K562 (cell line): ENCODE measurements at regions not wholly inside any gene's neighbourhood (a gene's known extent, or its start where the extent isn't known, plus 50 kb on each side); places are given as distances from the start of the nearest gene placed in this dataset.

Experiments used
- ATAC-seq: fragments of 200-7000 bp; cut with Tn5 transposase; 3 replicates; pipeline ENCODE4 v1.9.1; 2020; ENCODE audit warnings: moderate library complexity
- BruUV-seq: library from RNA; stranded (reverse); fragments of 400-500 nt; replicated peaks from 2 replicates; lab custom pipeline; 2021; lab: Mats Ljungman, UMichigan
- CTCF ChIA-PET: fragments of 300-600 bp; formaldehyde crosslinking; extraction: SDS; loops from one replicate; lab custom pipeline; 2021; ENCODE audit warnings: low intra/inter-chr PET ratio; lab: Yijun Ruan, JAX
- POLR2A ChIA-PET: fragments of 300-600, 350-650 bp; sonication (Branson Sonifier 250); formaldehyde crosslinking; extraction: SDS; loops from one replicate; lab custom pipeline; 2021; ENCODE audit warnings: antibody characterized with exemption, inconsistent platforms; lab: Yijun Ruan, JAX
- DNase-seq, 4 experiments: peaks; one replicate each; pipeline versions ENCODE4 v3.0.0 to v3.0.0-alpha.2; 2011 to 2018; ENCODE audit warnings: low spot score in 3 of 4, mixed read lengths in 3 of 4; ENCODE audit errors: extremely low read depth in 1 of 4
- FAIRE-seq: peaks from 2 replicates; lab custom pipeline; 2011; peaks lifted over from hg19 to GRCh38; lab: Jason Lieb, UNC
- H2AFZ ChIP-seq: 2 replicates; pipeline ENCODE4 v1.6.0; 2011; ENCODE audit warnings: low read depth, low read length, control low read depth, inconsistent platforms
- H3K27ac ChIP-seq: fragments of 200-600 bp; 3 replicates; pipeline ENCODE4 v1.8.0; 2011; ENCODE audit warnings: low read depth, mild to moderate bottlenecking, control low read depth, inconsistent platforms, low read length, moderate library complexity, mixed read lengths; ENCODE audit errors: extremely low read depth
- H3K27me3 ChIP-seq, 2 experiments: fragments of 300-600 bp in 1 of 2; 2 replicates in 1 of 2; 3 replicates in 1 of 2; pipeline versions ENCODE4 v1.6.0 to v1.8.0; 2011; ENCODE audit warnings: inconsistent platforms in 2 of 2, low read length in 2 of 2, mild to moderate bottlenecking in 1 of 2, mixed read lengths in 1 of 2, moderate library complexity in 1 of 2; ENCODE audit not compliant: control insufficient read depth in 2 of 2, insufficient read depth in 2 of 2
- H3K36me3 ChIP-seq: fragments of 300-600 bp; 3 replicates; pipeline ENCODE4 v1.8.0; 2011; ENCODE audit warnings: mild to moderate bottlenecking, low read length, inconsistent platforms; ENCODE audit not compliant: control insufficient read depth, insufficient read depth
- H3K4me1 ChIP-seq, 2 experiments: fragments of 200-600 bp in 1 of 2; replicated peaks in 1 of 2; 2 replicates in 1 of 2; 3 replicates in 1 of 2; pipeline versions ENCODE4 v1.5.1 to v1.8.0; 2011; ENCODE audit warnings: inconsistent platforms in 2 of 2, low read length in 2 of 2, mild to moderate bottlenecking in 1 of 2, mixed read lengths in 1 of 2, moderate library complexity in 1 of 2; ENCODE audit not compliant: control insufficient read depth in 2 of 2, insufficient read depth in 2 of 2
- H3K4me2 ChIP-seq: 2 replicates; pipeline ENCODE4 v1.6.1; 2011; ENCODE audit warnings: low read length, control low read depth, inconsistent platforms, mixed read lengths; ENCODE audit not compliant: insufficient read depth
- H3K4me3 ChIP-seq: fragments of 200-600 bp; sonication (generic), shearing (Covaris generic); 2 replicates; pipeline ENCODE4 v1.5.1; 2016; ENCODE audit warnings: control low read depth, inconsistent platforms
- H3K79me2 ChIP-seq: fragments of 200-600 bp; 3 replicates; pipeline ENCODE4 v1.8.0; 2011; ENCODE audit warnings: low read length, inconsistent platforms; ENCODE audit not compliant: control insufficient read depth, insufficient read depth
- H3K9ac ChIP-seq, 2 experiments: 2 replicates each; pipeline versions ENCODE4 v1.6.0 to v1.6.1; 2011; ENCODE audit warnings: low read depth in 2 of 2, low read length in 2 of 2, control low read depth in 1 of 2, inconsistent platforms in 1 of 2, mild to moderate bottlenecking in 1 of 2, mixed read lengths in 1 of 2; ENCODE audit not compliant: insufficient read depth in 1 of 2
- H3K9me1 ChIP-seq: one replicate; pipeline ENCODE4 v1.6.0; 2011; ENCODE audit warnings: inconsistent platforms, mild to moderate bottlenecking, low read length, moderate library complexity; ENCODE audit not compliant: control insufficient read depth, insufficient read depth
- H3K9me3 ChIP-seq: replicated peaks from 2 replicates; pipeline ENCODE4 v1.5.1; 2011; ENCODE audit warnings: low read depth, low read length, inconsistent platforms; ENCODE audit not compliant: control insufficient read depth, insufficient read depth
- H4K20me1 ChIP-seq: replicated peaks from 2 replicates; pipeline ENCODE4 v1.6.1; 2011; ENCODE audit warnings: low read length, inconsistent platforms, mixed read lengths; ENCODE audit not compliant: control insufficient read depth, insufficient read depth
- DMBX1 ChIP-seq: fragments of 250-450 bp; sonication (Bioruptor Pico); IDR thresholded peaks from 2 replicates; pipeline ENCODE4 v1.8.0; 2022; ENCODE audit warnings: inconsistent platforms, mild to moderate bottlenecking, moderate library complexity, borderline replicate concordance
- ELF4 ChIP-seq: fragments of 450-650 bp; formaldehyde crosslinking; IDR thresholded peaks from 2 replicates; pipeline ENCODE4 v1.4.0; 2022; ENCODE audit warnings: missing genetic modification characterization
- ETV6 ChIP-seq, 3 experiments: fragments of 150-350 bp in 1 of 3; sonication (generic) in 1 of 3; formaldehyde crosslinking in 1 of 3; IDR thresholded peaks; 2 replicates each; pipeline versions ENCODE4 v1.6.1 to v1.8.0; 2014 to 2022; ENCODE audit warnings: borderline replicate concordance in 2 of 3, low read depth in 2 of 3, antibody characterized with exemption in 1 of 3, low read length in 1 of 3, mild to moderate bottlenecking in 1 of 3, missing genetic modification reagents in 1 of 3
- GATAD2B ChIP-seq: fragments of 450-650 bp; IDR thresholded peaks from 2 replicates; pipeline ENCODE4 v1.6.1; 2017; ENCODE audit warnings: mild to moderate bottlenecking, borderline replicate concordance
- MAFG ChIP-seq: fragments of 450-650 bp; conservative IDR thresholded peaks from 2 replicates; pipeline ENCODE4 v1.6.1; 2016; ENCODE audit warnings: missing genetic modification characterization, missing compliant biosample characterization
- MECOM ChIP-seq: fragments of 250-450 bp; sonication (Bioruptor Pico); IDR thresholded peaks from 2 replicates; pipeline ENCODE4 v1.8.0; 2022; ENCODE audit warnings: inconsistent platforms
- NFYB ChIP-seq: IDR thresholded peaks from 2 replicates; pipeline ENCODE4 v1.6.1; 2011; ENCODE audit warnings: mild to moderate bottlenecking, moderate library complexity; ENCODE audit not compliant: insufficient read length; ENCODE audit errors: extremely low read depth
- NONO ChIP-seq, 2 experiments: fragments of 200-400 bp in 1 of 2; fragments of 450-650 bp in 1 of 2; formaldehyde crosslinking in 1 of 2; IDR thresholded peaks; 2 replicates each; pipeline ENCODE4 v1.6.1; 2017; ENCODE audit warnings: low read depth in 2 of 2, mild to moderate bottlenecking in 2 of 2, moderate library complexity in 2 of 2, low read length in 1 of 2
- PML ChIP-seq: IDR thresholded peaks from 2 replicates; pipeline ENCODE4 v1.6.1; 2012; ENCODE audit warnings: low read length, inconsistent platforms
- SMAD2 ChIP-seq: fragments of 150-350 bp; IDR thresholded peaks from 2 replicates; pipeline ENCODE4 v1.6.1; 2014; ENCODE audit warnings: low read depth, mild to moderate bottlenecking, low read length
- SMARCA5 ChIP-seq: fragments of 450-650 bp; IDR thresholded peaks from 2 replicates; pipeline ENCODE4 v1.6.1; 2016
- SRSF1 ChIP-seq: fragments of 200-400 bp; formaldehyde crosslinking; IDR thresholded peaks from 2 replicates; pipeline ENCODE4 v1.6.1; 2017; ENCODE audit warnings: mild to moderate bottlenecking, low read depth, low read length, moderate library complexity
- ZKSCAN8 ChIP-seq: fragments of 200-800 bp; sonication (Bioruptor generic); IDR thresholded peaks from 2 replicates; pipeline ENCODE4 v1.6.1; 2016; ENCODE audit warnings: missing genetic modification characterization, missing compliant biosample characterization
- ZMIZ1 ChIP-seq, 2 experiments: fragments of 150-350 bp in 1 of 2; IDR thresholded peaks; 2 replicates each; pipeline ENCODE4 v1.6.1; 2012 to 2016; ENCODE audit warnings: low read depth in 2 of 2, low read length in 2 of 2, mild to moderate bottlenecking in 1 of 2, moderate library complexity in 1 of 2
- ZNF121 ChIP-seq: sonication (generic); formaldehyde crosslinking; conservative IDR thresholded peaks from 2 replicates; pipeline ENCODE4 v1.8.0; 2022; ENCODE audit warnings: missing genetic modification reagents
- WGBS: fragments of 100-300 bp; shearing (Covaris generic); methylation state at CpG from one replicate; pipeline ENCODE4 v1.1.6; 2016; ENCODE audit warnings: low coverage, mixed read lengths; ENCODE audit not compliant: insufficient coverage; ENCODE audit errors: missing lambda C conversion rate; 5-methylcytosine and 5-hydroxymethylcytosine counted together
- in situ Hi-C: fragments of 300-500 bp; cut with MboI; formaldehyde crosslinking; loops from 4 replicates; pipeline ENCODE4 v1.15.0; 2018; ENCODE audit warnings: inconsistent platforms, mixed read lengths
- intact Hi-C: fragments of 100-400 bp; cut with micrococcal nuclease; formaldehyde crosslinking; loops from 2 replicates; pipeline ENCODE4 v1.14.2; 2022

- H3K79me2 ChIP-seq: no peaks in the 10 kb centered on the region
- no peaks in the 10 kb centered on the region for H3K36me3 ChIP-seq
- intact Hi-C loops: no loop called here
- CTCF ChIA-PET: no interaction called here
- POLR2A ChIA-PET: no interaction called here
- H2AFZ ChIP-seq: no peak overlapping the region
- in situ Hi-C loops: no loop called here
- 0% methylated on average over 2 of the region's 2 CpGs for WGBS
- H3K27me3 ChIP-seq: no peaks in the 10 kb centered on the region
- DNase-seq (no peak), FAIRE-seq (no peak), ATAC-seq (no peak)
- no peak overlapping the region for H3K4me3 ChIP-seq
- H3K9me3 ChIP-seq: no peaks in the 10 kb centered on the region
- H4K20me1 ChIP-seq: no peaks in the 10 kb centered on the region
- BruUV-seq: no TSS peak
- H3K4me1 ChIP-seq: no peaks in the 10 kb centered on the region
- no peak overlapping the region for H3K9ac ChIP-seq
- no peak overlapping the region for H3K27ac ChIP-seq
- no peaks in the 10 kb centered on the region for H3K9me1 ChIP-seq
- no peak for TF ChIP-seq ZMIZ1 (IDR thresholded peaks at IDR 0.05; ENCODE audit: low read depth in 2 of 2, low read length in 2 of 2)
- no peak for TF ChIP-seq ZNF121 (CRISPR knock-in tag)
- no peak overlapping the region for H3K4me2 ChIP-seq
Measured at GRCh38 chr3:99319961-99320360, 318.4 kb upstream of the COL8A1 start.

DNA sequence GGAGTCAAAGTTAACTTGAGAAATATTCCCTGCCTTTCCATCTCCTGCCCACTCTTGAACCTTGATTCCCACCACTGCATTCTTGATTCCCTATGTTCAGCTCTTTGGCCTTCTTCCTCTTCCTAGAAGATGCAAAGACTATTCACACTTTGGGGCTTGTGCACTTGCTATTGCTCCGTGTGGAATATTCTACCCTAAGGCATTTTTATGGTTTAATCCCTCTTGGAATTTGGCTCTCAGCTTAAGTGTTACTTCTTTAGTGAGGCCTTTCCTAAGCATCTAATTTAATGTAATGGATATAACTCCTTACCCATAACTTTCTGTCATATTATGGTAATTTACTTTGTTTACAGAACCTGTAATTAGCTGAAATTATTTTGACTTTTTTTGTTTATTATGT is 318.9 kb upstream of the COL8A1 start:
- Histone ChIP-seq H3K4me3 (no peak overlapping the region), H4K20me1 (no peaks in the 10 kb centered on the region), H3K36me3 (no peaks in the 10 kb centered on the region), H2AFZ (no peak overlapping the region), H3K27ac (no peak overlapping the region), H3K79me2 (no peaks in the 10 kb centered on the region), H3K9me3 (no peaks in the 10 kb centered on the region), H3K27me3 (no peaks in the 10 kb centered on the region), H3K9me1 (no peaks in the 10 kb centered on the region), H3K9ac (no peak overlapping the region), H3K4me2 (no peak overlapping the region), H3K4me1 (no peaks in the 10 kb centered on the region)
- ChIA-PET CTCF (no interaction called here), POLR2A (no interaction called here)
- 0% methylated on average over 1 of the region's 1 CpG for WGBS
- in situ Hi-C loops (no loop called here), intact Hi-C loops (no loop called here)
- no peak for FAIRE-seq
- BruUV-seq: no TSS peak
- DNase-seq: no peak
- ATAC-seq: no peak
- TF ChIP-seq PML (no peak), NFYB (no peak), DMBX1 (CRISPR knock-in tag) (no peak), ZKSCAN8 (CRISPR knock-in tag) (no peak), ELF4 (CRISPR knock-in tag) (no peak), ETV6 (IDR thresholded peaks at IDR 0.05; ENCODE audit: borderline replicate concordance in 1 of 2, low read depth in 2 of 2, low read length in 1 of 2) (no peak), ETV6 (CRISPR knock-in tag; IDR thresholded peaks at IDR 0.05; ENCODE audit: borderline replicate concordance) (no peak), NONO (IDR thresholded peaks at IDR 0.05; ENCODE audit: low read depth in 2 of 2, low read length in 1 of 2) (no peak), SMARCA5 (no peak), MECOM (no peak), MAFG (tag) (no peak), GATAD2B (no peak), SMAD2 (no peak), SRSF1 (no peak)
